B cell (primary cell): ENCODE measurements at regions not wholly inside any gene's neighbourhood (a gene's known extent, or its start where the extent isn't known, plus 50 kb on each side); places are given as distances from the start of the nearest gene placed in this dataset.

Experiments used
- EZH2 ChIP-seq: IDR thresholded peaks from 2 replicates; pipeline ENCODE4 v1.6.1; 2012; ENCODE audit warnings: borderline replicate concordance, low read depth, mild to moderate bottlenecking, moderate library complexity, low read length; ENCODE audit not compliant: insufficient read depth, poor library complexity, severe bottlenecking
- TF ChIP-seq, protein P1 (sequence below): fragments of 200-600 bp; IDR thresholded peaks from one replicate; pipeline ENCODE4 v1.8.0; 2022; ENCODE audit warnings: antibody characterized with exemption, mild to moderate bottlenecking

DNA sequence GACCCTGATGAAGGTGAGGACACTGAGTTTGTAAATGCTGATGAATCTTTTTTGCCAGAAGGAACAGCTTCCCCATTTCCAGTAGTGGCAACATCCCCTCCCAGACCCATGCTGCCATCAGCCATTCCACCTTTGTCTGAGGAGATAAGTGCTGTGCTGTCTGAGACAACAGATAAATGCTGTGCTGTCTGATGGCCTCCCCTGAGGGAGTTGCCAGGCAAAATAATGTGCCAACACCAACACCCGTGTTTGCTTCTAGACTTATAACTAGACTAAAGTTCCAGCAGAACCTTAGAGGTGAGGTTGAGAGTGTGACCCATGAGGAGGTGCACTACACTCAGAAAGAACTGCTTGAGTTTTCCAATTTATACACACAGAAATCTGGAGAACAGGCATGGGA is 349.5 kb downstream of the C12orf75 start:
- TF ChIP-seq, protein P1, sequence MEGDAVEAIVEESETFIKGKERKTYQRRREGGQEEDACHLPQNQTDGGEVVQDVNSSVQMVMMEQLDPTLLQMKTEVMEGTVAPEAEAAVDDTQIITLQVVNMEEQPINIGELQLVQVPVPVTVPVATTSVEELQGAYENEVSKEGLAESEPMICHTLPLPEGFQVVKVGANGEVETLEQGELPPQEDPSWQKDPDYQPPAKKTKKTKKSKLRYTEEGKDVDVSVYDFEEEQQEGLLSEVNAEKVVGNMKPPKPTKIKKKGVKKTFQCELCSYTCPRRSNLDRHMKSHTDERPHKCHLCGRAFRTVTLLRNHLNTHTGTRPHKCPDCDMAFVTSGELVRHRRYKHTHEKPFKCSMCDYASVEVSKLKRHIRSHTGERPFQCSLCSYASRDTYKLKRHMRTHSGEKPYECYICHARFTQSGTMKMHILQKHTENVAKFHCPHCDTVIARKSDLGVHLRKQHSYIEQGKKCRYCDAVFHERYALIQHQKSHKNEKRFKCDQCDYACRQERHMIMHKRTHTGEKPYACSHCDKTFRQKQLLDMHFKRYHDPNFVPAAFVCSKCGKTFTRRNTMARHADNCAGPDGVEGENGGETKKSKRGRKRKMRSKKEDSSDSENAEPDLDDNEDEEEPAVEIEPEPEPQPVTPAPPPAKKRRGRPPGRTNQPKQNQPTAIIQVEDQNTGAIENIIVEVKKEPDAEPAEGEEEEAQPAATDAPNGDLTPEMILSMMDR, result no peak
- TF ChIP-seq EZH2, result no peak
